ENCODE measurements at regions not wholly inside any gene's neighbourhood (a gene's known extent, or its start where the extent isn't known, plus 50 kb on each side); places are given as distances from the start of the nearest gene placed in this dataset.

GRCh38 chr4:163606896-163607691, 112.6 kb downstream of the TMA16 start:
- H2BK12ac ChIP-seq (ENCODE audit: insufficient read length, low read depth, low read length): no peak overlapping the region
- TF ChIP-seq CTCF (conservative IDR thresholded peaks at IDR 0.05): no peak
- no peaks in the 10 kb centered on the region for H3K79me1 ChIP-seq (ENCODE audit: insufficient read depth, low read depth, low read length, poor library complexity, severe bottlenecking)
- no peaks in the 10 kb centered on the region for H3K23me2 ChIP-seq (ENCODE audit: insufficient read length, low read depth, low read length, poor library complexity, severe bottlenecking)
- no peaks in the 10 kb centered on the region for H3K9me3 ChIP-seq (ENCODE audit: control insufficient read depth, low read depth, low read length)
- H3K9ac ChIP-seq (ENCODE audit: extremely low read depth, insufficient read length, low read length): no peak overlapping the region
- Mint-ChIP-seq H3K27me3 (ENCODE audit: low read depth) (no peaks in the 10 kb centered on the region), H3K4me1 (peaks cover 4 to 9% of the 10 kb centered on the region in 2 experiments; a peak in 3 of 4 replicates), H3K9me3 (no peaks in the 10 kb centered on the region), H3K4me3 (no peak overlapping the region), H3K36me3 (ENCODE audit: insufficient read depth in 1 of 3, low read depth in 3 of 3) (no peaks in the 10 kb centered on the region), H3K27ac (no peak overlapping the region)
- H2BK15ac ChIP-seq (ENCODE audit: low read depth, low read length): no peak overlapping the region
- H3K79me2 ChIP-seq (ENCODE audit: insufficient read depth, low read length): no peaks in the 10 kb centered on the region
- H3K27ac ChIP-seq (ENCODE audit: insufficient read length, low read depth, low read length): no peak overlapping the region
- WGBS (ENCODE audit: extremely low coverage, insufficient read length, low lambda C conversion rate): no CpG with 5 or more reads among the region's 2 CpGs
- H2AK5ac ChIP-seq (ENCODE audit: insufficient read length, low read length): no peak overlapping the region
- no peak overlapping the region for H4K8ac ChIP-seq (replicated peaks; ENCODE audit: insufficient read length, low read depth, low read length)
- no peak overlapping the region for H3K18ac ChIP-seq (ENCODE audit: insufficient read length, low read depth, low read length)
- H2BK5ac ChIP-seq (ENCODE audit: insufficient read length, low read length): no peak overlapping the region
- no peak for DNase-seq
- no peak overlapping the region for H3K23ac ChIP-seq (ENCODE audit: insufficient read length, low read depth, low read length)
- no peak overlapping the region for H3K4ac ChIP-seq (ENCODE audit: low read depth, low read length)
- H2AFZ ChIP-seq (ENCODE audit: low read length): no peak overlapping the region
- H4K5ac ChIP-seq (ENCODE audit: insufficient read length, low read depth, low read length): no peak overlapping the region
- H3T11ph ChIP-seq (ENCODE audit: low read length): no peak overlapping the region
- no peak overlapping the region for H3K56ac ChIP-seq (ENCODE audit: insufficient read length, low read depth, low read length)
- H3K27me3 ChIP-seq (ENCODE audit: insufficient read depth, low read length): no peaks in the 10 kb centered on the region
- no peak overlapping the region for H2BK20ac ChIP-seq (ENCODE audit: low read depth, low read length, poor library complexity, severe bottlenecking)
- no peak overlapping the region for H3K4me2 ChIP-seq (ENCODE audit: insufficient read depth, insufficient read length, low read length)
- H4K20me1 ChIP-seq (ENCODE audit: control insufficient read depth, insufficient read depth, insufficient read length): no peaks in the 10 kb centered on the region
- no peak overlapping the region for H3K14ac ChIP-seq (ENCODE audit: insufficient read depth, low read length)
- H3K4me1 ChIP-seq (ENCODE audit: insufficient read depth, low read length): 0 out of 2 replicates have a peak, but pooled peaks cover 2% of the 10 kb centered on the region
- H4K91ac ChIP-seq (ENCODE audit: insufficient read length, low read depth, low read length): no peak overlapping the region
- no peak overlapping the region for H2BK120ac ChIP-seq (ENCODE audit: low read depth, low read length, poor library complexity, severe bottlenecking)
